ENCODE measurements at regions not wholly inside any gene's neighbourhood (a gene's known extent, or its start where the extent isn't known, plus 50 kb on each side); places are given as distances from the start of the nearest gene placed in this dataset.

GRCh38 chr7:69134316-69134715 lies 464.0 kb upstream of the AUTS2 start:
- Histone ChIP-seq H3K4me1 (ENCODE audit: control insufficient read depth in 2 of 3, insufficient read depth in 2 of 3, low read depth in 1 of 3, low read length in 3 of 3) (no peaks in the 10 kb centered on the region), H3K27ac (ENCODE audit: low read depth in 2 of 2, low read length in 2 of 2) (no peak overlapping the region), H3K36me3 (ENCODE audit: control insufficient read depth in 2 of 3, insufficient read depth in 3 of 3, low read length in 3 of 3) (no peaks in the 10 kb centered on the region), H3K4me3 (ENCODE audit: low read length in 3 of 3) (no peak overlapping the region), H3K9ac (ENCODE audit: low read length in 3 of 3) (no peak overlapping the region), H3K9me3 (ENCODE audit: control insufficient read depth in 2 of 3, insufficient read depth in 1 of 3, low read length in 3 of 3) (peaks cover 0 to 2% (median 2%) of the 10 kb centered on the region in 3 donors), H3K27me3 (ENCODE audit: control insufficient read depth, insufficient read depth, low read length) (no peaks in the 10 kb centered on the region)
- FAIRE-seq (no peak), DNase-seq (no peak)
- TF ChIP-seq CTCF (IDR thresholded peaks at IDR 0.05; ENCODE audit: borderline replicate concordance, extremely low read depth, insufficient read depth) = no peak
- intact Hi-C loops (cut with DNase I) = no loop called here

DNA sequence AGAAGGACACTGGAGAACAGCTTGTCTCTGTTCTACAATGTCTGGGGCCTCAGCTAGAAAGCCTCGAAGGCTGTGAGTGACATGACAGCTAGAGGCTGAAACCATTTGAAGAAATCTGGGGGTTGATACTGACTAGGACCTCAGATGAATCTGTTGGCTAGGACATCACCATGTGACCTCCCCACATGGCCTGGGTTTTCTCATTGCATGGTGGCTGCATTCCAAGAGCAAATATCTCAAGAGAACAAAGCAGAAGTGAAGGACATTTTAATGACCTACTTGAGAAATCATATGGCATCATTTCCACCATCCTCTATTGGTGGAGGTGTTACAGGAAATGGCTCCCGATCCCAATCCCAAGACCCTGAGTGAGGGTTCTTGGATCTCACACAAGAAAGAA lies 450.6 kb upstream of the AUTS2 start:
- H3K4me3 ChIP-seq (ENCODE audit: low read length in 3 of 3) = no peak overlapping the region
- no peaks in the 10 kb centered on the region for H3K27me3 ChIP-seq (ENCODE audit: control insufficient read depth, insufficient read depth, low read length)
- no peak overlapping the region for H3K27ac ChIP-seq (ENCODE audit: low read depth in 2 of 2, low read length in 2 of 2)
- H3K36me3 ChIP-seq (ENCODE audit: control insufficient read depth in 2 of 3, insufficient read depth in 3 of 3, low read length in 3 of 3) = no peaks in the 10 kb centered on the region
- TF ChIP-seq CTCF (IDR thresholded peaks at IDR 0.05; ENCODE audit: borderline replicate concordance, extremely low read depth, insufficient read depth) = no peak
- H3K4me1 ChIP-seq (ENCODE audit: control insufficient read depth in 2 of 3, insufficient read depth in 2 of 3, low read depth in 1 of 3, low read length in 3 of 3) = no peaks in the 10 kb centered on the region
- peak in 1 of 5 donors; percentile 11 for DNase-seq
- H3K9ac ChIP-seq (ENCODE audit: low read length in 3 of 3) = no peak overlapping the region
- intact Hi-C loops (cut with DNase I) = no loop called here
- no peaks in the 10 kb centered on the region for H3K9me3 ChIP-seq (ENCODE audit: control insufficient read depth in 2 of 3, insufficient read depth in 1 of 3, low read length in 3 of 3)
- no peak for FAIRE-seq

- intact Hi-C loops (cut with DNase I) = no loop called here
- no peak for FAIRE-seq
- no peak for TF ChIP-seq CTCF (IDR thresholded peaks at IDR 0.05; ENCODE audit: borderline replicate concordance, extremely low read depth, insufficient read depth)
- Histone ChIP-seq H3K27ac (ENCODE audit: low read depth in 2 of 2, low read length in 2 of 2) (no peak overlapping the region), H3K9ac (ENCODE audit: low read length in 3 of 3) (no peak overlapping the region), H3K4me1 (ENCODE audit: control insufficient read depth in 2 of 3, insufficient read depth in 2 of 3, low read depth in 1 of 3, low read length in 3 of 3) (no peaks in the 10 kb centered on the region), H3K4me3 (ENCODE audit: low read length in 3 of 3) (no peak overlapping the region), H3K27me3 (ENCODE audit: control insufficient read depth, insufficient read depth, low read length) (no peaks in the 10 kb centered on the region), H3K36me3 (ENCODE audit: control insufficient read depth in 2 of 3, insufficient read depth in 3 of 3, low read length in 3 of 3) (no peaks in the 10 kb centered on the region), H3K9me3 (ENCODE audit: control insufficient read depth in 2 of 3, insufficient read depth in 1 of 3, low read length in 3 of 3) (no peaks in the 10 kb centered on the region)
- DNase-seq = no peak
Observed at GRCh38 chr7:69149804-69150782, 448.2 kb upstream of the AUTS2 start.

All from kidney (tissue), 13 donors.